ENCODE measurements at regions not wholly inside any gene's neighbourhood (a gene's known extent, or its start where the extent isn't known, plus 50 kb on each side); places are given as distances from the start of the nearest gene placed in this dataset.

- H3K9me3 ChIP-seq (ENCODE audit: control insufficient read depth in 1 of 2, low read length in 2 of 2), result no peaks in the 10 kb centered on the region
- H3K36me3 ChIP-seq (ENCODE audit: control insufficient read depth in 1 of 2, insufficient read depth in 2 of 2, low read length in 2 of 2), result no peaks in the 10 kb centered on the region
- H3K4me1 ChIP-seq (ENCODE audit: control insufficient read depth in 1 of 2, insufficient read depth in 2 of 2, low read length in 2 of 2), result no peaks in the 10 kb centered on the region
- H3K27ac ChIP-seq (ENCODE audit: low read length), result no peak overlapping the region
- H3K27me3 ChIP-seq (ENCODE audit: low read depth, low read length), result no peaks in the 10 kb centered on the region
- H3K4me3 ChIP-seq (ENCODE audit: low read depth in 1 of 2, low read length in 2 of 2), result no peak overlapping the region
Measured at GRCh38 chr4:116796022-116796421, 289.4 kb downstream of the TRAM1L1 start.

- Histone ChIP-seq H3K36me3 (ENCODE audit: control insufficient read depth in 1 of 2, insufficient read depth in 2 of 2, low read length in 2 of 2) (no peaks in the 10 kb centered on the region), H3K4me1 (ENCODE audit: control insufficient read depth in 1 of 2, insufficient read depth in 2 of 2, low read length in 2 of 2) (no peaks in the 10 kb centered on the region), H3K9me3 (ENCODE audit: control insufficient read depth in 1 of 2, low read length in 2 of 2) (no peaks in the 10 kb centered on the region), H3K27ac (ENCODE audit: low read length) (no peak overlapping the region), H3K27me3 (ENCODE audit: low read depth, low read length) (no peaks in the 10 kb centered on the region), H3K4me3 (ENCODE audit: low read depth in 1 of 2, low read length in 2 of 2) (no peak overlapping the region)
Measured at GRCh38 chr4:116788723-116789122, 296.7 kb downstream of the TRAM1L1 start.

- Histone ChIP-seq H3K36me3 (ENCODE audit: control insufficient read depth in 1 of 2, insufficient read depth in 2 of 2, low read length in 2 of 2) (no peaks in the 10 kb centered on the region), H3K4me1 (ENCODE audit: control insufficient read depth in 1 of 2, insufficient read depth in 2 of 2, low read length in 2 of 2) (no peaks in the 10 kb centered on the region), H3K27ac (ENCODE audit: low read length) (no peak overlapping the region), H3K9me3 (ENCODE audit: control insufficient read depth in 1 of 2, low read length in 2 of 2) (no peaks in the 10 kb centered on the region), H3K27me3 (ENCODE audit: low read depth, low read length) (no peaks in the 10 kb centered on the region), H3K4me3 (ENCODE audit: low read depth in 1 of 2, low read length in 2 of 2) (no peak overlapping the region)
Measured at GRCh38 chr4:116755051-116755450, 330.3 kb downstream of the TRAM1L1 start.

GRCh38 chr4:116752027-116752426 lies 333.3 kb downstream of the TRAM1L1 start:
- Histone ChIP-seq H3K27ac (ENCODE audit: low read length) (no peak overlapping the region), H3K27me3 (ENCODE audit: low read depth, low read length) (no peaks in the 10 kb centered on the region), H3K4me3 (ENCODE audit: low read depth in 1 of 2, low read length in 2 of 2) (no peak overlapping the region), H3K4me1 (ENCODE audit: control insufficient read depth in 1 of 2, insufficient read depth in 2 of 2, low read length in 2 of 2) (no peaks in the 10 kb centered on the region), H3K9me3 (ENCODE audit: control insufficient read depth in 1 of 2, low read length in 2 of 2) (no peaks in the 10 kb centered on the region), H3K36me3 (ENCODE audit: control insufficient read depth in 1 of 2, insufficient read depth in 2 of 2, low read length in 2 of 2) (no peaks in the 10 kb centered on the region)

- Histone ChIP-seq H3K4me1 (ENCODE audit: control insufficient read depth in 1 of 2, insufficient read depth in 2 of 2, low read length in 2 of 2) (no peaks in the 10 kb centered on the region), H3K9me3 (ENCODE audit: control insufficient read depth in 1 of 2, low read length in 2 of 2) (no peaks in the 10 kb centered on the region), H3K36me3 (ENCODE audit: control insufficient read depth in 1 of 2, insufficient read depth in 2 of 2, low read length in 2 of 2) (no peaks in the 10 kb centered on the region), H3K27ac (ENCODE audit: low read length) (no peak overlapping the region), H3K27me3 (ENCODE audit: low read depth, low read length) (no peaks in the 10 kb centered on the region), H3K4me3 (ENCODE audit: low read depth in 1 of 2, low read length in 2 of 2) (no peak overlapping the region)
Measured at GRCh38 chr4:116736756-116737155, 348.6 kb downstream of the TRAM1L1 start.

- Histone ChIP-seq H3K36me3 (ENCODE audit: control insufficient read depth in 1 of 2, insufficient read depth in 2 of 2, low read length in 2 of 2) (no peaks in the 10 kb centered on the region), H3K27ac (ENCODE audit: low read length) (no peak overlapping the region), H3K9me3 (ENCODE audit: control insufficient read depth in 1 of 2, low read length in 2 of 2) (no peaks in the 10 kb centered on the region), H3K27me3 (ENCODE audit: low read depth, low read length) (no peaks in the 10 kb centered on the region), H3K4me1 (ENCODE audit: control insufficient read depth in 1 of 2, insufficient read depth in 2 of 2, low read length in 2 of 2) (no peaks in the 10 kb centered on the region), H3K4me3 (ENCODE audit: low read depth in 1 of 2, low read length in 2 of 2) (no peak overlapping the region)
Measured at GRCh38 chr4:116734178-116734577, 351.2 kb downstream of the TRAM1L1 start.

- Histone ChIP-seq H3K4me1 (ENCODE audit: control insufficient read depth in 1 of 2, insufficient read depth in 2 of 2, low read length in 2 of 2) (no peaks in the 10 kb centered on the region), H3K27me3 (ENCODE audit: low read depth, low read length) (no peaks in the 10 kb centered on the region), H3K27ac (ENCODE audit: low read length) (no peak overlapping the region), H3K4me3 (ENCODE audit: low read depth in 1 of 2, low read length in 2 of 2) (no peak overlapping the region), H3K36me3 (ENCODE audit: control insufficient read depth in 1 of 2, insufficient read depth in 2 of 2, low read length in 2 of 2) (no peaks in the 10 kb centered on the region), H3K9me3 (ENCODE audit: control insufficient read depth in 1 of 2, low read length in 2 of 2) (no peaks in the 10 kb centered on the region)
Measured at GRCh38 chr4:116733370-116733769, 352.0 kb downstream of the TRAM1L1 start.

- no peak overlapping the region for H3K4me3 ChIP-seq (ENCODE audit: low read depth in 1 of 2, low read length in 2 of 2)
- H3K4me1 ChIP-seq (ENCODE audit: control insufficient read depth in 1 of 2, insufficient read depth in 2 of 2, low read length in 2 of 2), result no peaks in the 10 kb centered on the region
- H3K36me3 ChIP-seq (ENCODE audit: control insufficient read depth in 1 of 2, insufficient read depth in 2 of 2, low read length in 2 of 2), result no peaks in the 10 kb centered on the region
- H3K27me3 ChIP-seq (ENCODE audit: low read depth, low read length), result no peaks in the 10 kb centered on the region
- H3K27ac ChIP-seq (ENCODE audit: low read length), result no peak overlapping the region
- no peaks in the 10 kb centered on the region for H3K9me3 ChIP-seq (ENCODE audit: control insufficient read depth in 1 of 2, low read length in 2 of 2)
Measured at GRCh38 chr4:116726523-116726922, 358.9 kb downstream of the TRAM1L1 start.

GRCh38 chr4:116724249-116724648 lies 361.1 kb downstream of the TRAM1L1 start:
- no peaks in the 10 kb centered on the region for H3K9me3 ChIP-seq (ENCODE audit: control insufficient read depth in 1 of 2, low read length in 2 of 2)
- no peaks in the 10 kb centered on the region for H3K36me3 ChIP-seq (ENCODE audit: control insufficient read depth in 1 of 2, insufficient read depth in 2 of 2, low read length in 2 of 2)
- no peaks in the 10 kb centered on the region for H3K4me1 ChIP-seq (ENCODE audit: control insufficient read depth in 1 of 2, insufficient read depth in 2 of 2, low read length in 2 of 2)
- H3K4me3 ChIP-seq (ENCODE audit: low read depth in 1 of 2, low read length in 2 of 2), result no peak overlapping the region
- no peak overlapping the region for H3K27ac ChIP-seq (ENCODE audit: low read length)
- no peaks in the 10 kb centered on the region for H3K27me3 ChIP-seq (ENCODE audit: low read depth, low read length)

GRCh38 chr4:116705466-116705865 lies 379.9 kb downstream of the TRAM1L1 start:
- H3K27ac ChIP-seq (ENCODE audit: low read length), result no peak overlapping the region
- H3K9me3 ChIP-seq (ENCODE audit: control insufficient read depth in 1 of 2, low read length in 2 of 2), result peaks cover 0 to under 1% of the 10 kb centered on the region in 2 donors
- H3K27me3 ChIP-seq (ENCODE audit: low read depth, low read length), result no peaks in the 10 kb centered on the region
- no peaks in the 10 kb centered on the region for H3K36me3 ChIP-seq (ENCODE audit: control insufficient read depth in 1 of 2, insufficient read depth in 2 of 2, low read length in 2 of 2)
- no peaks in the 10 kb centered on the region for H3K4me1 ChIP-seq (ENCODE audit: control insufficient read depth in 1 of 2, insufficient read depth in 2 of 2, low read length in 2 of 2)
- no peak overlapping the region for H3K4me3 ChIP-seq (ENCODE audit: low read depth in 1 of 2, low read length in 2 of 2)

GRCh38 chr4:116702949-116703348 lies 382.4 kb downstream of the TRAM1L1 start:
- H3K4me1 ChIP-seq (ENCODE audit: control insufficient read depth in 1 of 2, insufficient read depth in 2 of 2, low read length in 2 of 2), result no peaks in the 10 kb centered on the region
- no peak overlapping the region for H3K27ac ChIP-seq (ENCODE audit: low read length)
- H3K9me3 ChIP-seq (ENCODE audit: control insufficient read depth in 1 of 2, low read length in 2 of 2), result peaks cover 0 to 7% of the 10 kb centered on the region in 2 donors

GRCh38 chr4:116688536-116688935 lies 396.8 kb downstream of the TRAM1L1 start:
- Histone ChIP-seq H3K4me3 (ENCODE audit: low read depth in 1 of 2, low read length in 2 of 2) (no peak overlapping the region), H3K4me1 (ENCODE audit: control insufficient read depth in 1 of 2, insufficient read depth in 2 of 2, low read length in 2 of 2) (no peaks in the 10 kb centered on the region), H3K27ac (ENCODE audit: low read length) (no peak overlapping the region), H3K27me3 (ENCODE audit: low read depth, low read length) (no peaks in the 10 kb centered on the region), H3K36me3 (ENCODE audit: control insufficient read depth in 1 of 2, insufficient read depth in 2 of 2, low read length in 2 of 2) (no peaks in the 10 kb centered on the region), H3K9me3 (ENCODE audit: control insufficient read depth in 1 of 2, low read length in 2 of 2) (peaks cover 0 to 2% of the 10 kb centered on the region in 2 donors)

More at GRCh38 chr4:116702949-116703348, 382.4 kb downstream of the TRAM1L1 start:
- Histone ChIP-seq H3K4me3 (ENCODE audit: low read depth in 1 of 2, low read length in 2 of 2) (no peak overlapping the region), H3K36me3 (ENCODE audit: control insufficient read depth in 1 of 2, insufficient read depth in 2 of 2, low read length in 2 of 2) (no peaks in the 10 kb centered on the region), H3K27me3 (ENCODE audit: low read depth, low read length) (no peaks in the 10 kb centered on the region)
